ENCODE measurements at regions not wholly inside any gene's neighbourhood (a gene's known extent, or its start where the extent isn't known, plus 50 kb on each side); places are given as distances from the start of the nearest gene placed in this dataset.

DNA sequence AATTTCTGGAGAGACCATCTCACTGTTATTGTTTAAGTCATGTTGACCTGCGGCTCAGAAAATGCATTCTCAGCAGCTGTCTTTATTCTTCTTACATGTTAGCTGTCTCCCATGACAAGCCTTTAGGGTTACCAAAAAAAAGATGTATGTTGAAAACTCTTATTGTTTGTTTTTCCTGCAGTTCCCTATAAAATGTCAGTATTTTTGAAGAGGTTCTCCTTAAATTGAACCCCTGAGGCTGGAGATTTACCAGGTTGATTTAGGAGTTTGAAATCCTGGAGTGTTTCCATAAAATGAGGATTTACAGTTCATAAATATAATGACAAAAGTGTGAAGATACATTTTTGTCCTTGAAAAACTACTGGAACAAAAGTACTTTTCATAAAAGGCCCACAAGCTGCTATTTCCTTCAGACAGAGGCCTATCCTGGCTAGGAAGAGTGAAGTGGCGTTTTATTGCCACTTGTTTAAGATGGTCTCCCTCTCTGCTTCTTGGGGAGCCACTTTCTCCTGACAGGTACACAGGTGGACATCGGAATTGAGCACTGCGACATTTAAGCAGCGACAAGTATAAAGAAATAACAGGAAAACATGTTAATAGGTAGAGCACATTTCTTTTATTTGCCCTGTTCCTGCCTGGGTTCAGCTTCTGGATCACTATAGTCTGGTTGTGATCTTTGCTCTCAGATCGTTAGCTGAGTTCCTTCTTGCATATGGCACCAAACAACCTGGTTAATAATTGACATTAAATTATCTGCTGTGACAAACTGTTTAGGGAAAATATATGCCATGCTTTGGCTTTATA, 344.8 kb upstream of the RPS23 start:
- Histone ChIP-seq H3K4me1 (ENCODE audit: control insufficient read depth in 4 of 4, insufficient read depth in 4 of 4, low read length in 3 of 4) (peaks cover 12 to 34% (median 24%) of the 10 kb centered on the region in 4 donors), H3K27me3 (ENCODE audit: control insufficient read depth in 4 of 4, insufficient read depth in 4 of 4, low read length in 3 of 4) (no peaks in the 10 kb centered on the region), H3K9ac (ENCODE audit: low read depth in 1 of 2, low read length in 2 of 2) (no peak overlapping the region), H3K36me3 (ENCODE audit: control insufficient read depth in 4 of 4, insufficient read depth in 3 of 4, low read depth in 1 of 4, low read length in 3 of 4) (no peaks in the 10 kb centered on the region), H3K9me3 (ENCODE audit: control insufficient read depth in 4 of 4, low read length in 3 of 4) (no peaks in the 10 kb centered on the region), H3K27ac (ENCODE audit: low read depth in 1 of 2, low read length in 2 of 2) (peak overlapping the region; percentile 78 to 79), H3K4me3 (ENCODE audit: low read depth in 1 of 3, low read length in 3 of 3) (no peak overlapping the region)
- WGBS, result 39% methylated on average over 6 of the region's 6 CpGs
- TF ChIP-seq EGR1 (IDR thresholded peaks at IDR 0.05; ENCODE audit: low read depth in 2 of 2) (no peak), GABPA (IDR thresholded peaks at IDR 0.05 in 1 of 2, conservative IDR thresholded peaks at IDR 0.05 in 1 of 2) (peak in 1 of 2 donors; percentile 14), JUND (IDR thresholded peaks at IDR 0.05) (peak; percentile 47 to 83), RAD21 (IDR thresholded peaks at IDR 0.05) (peak; percentile 51 to 64), HNF4A (conservative IDR thresholded peaks at IDR 0.05) (peak; percentile 93 to 94), FOXA2 (IDR thresholded peaks at IDR 0.05) (peak; percentile 70), HNF4G (IDR thresholded peaks at IDR 0.05) (peak; percentile 81), RXRA (IDR thresholded peaks at IDR 0.05) (peak; percentile 73 to 75), YY1 (IDR thresholded peaks at IDR 0.05) (peak; percentile 87), TAF1 (conservative IDR thresholded peaks at IDR 0.05) (peak; percentile 82), SP1 (IDR thresholded peaks at IDR 0.05) (peak; percentile 97), FOXA1 (IDR thresholded peaks at IDR 0.05) (peak; percentile 71), NR2F2 (IDR thresholded peaks at IDR 0.05) (peak; percentile 26)
- TF ChIP-seq, protein P1, sequence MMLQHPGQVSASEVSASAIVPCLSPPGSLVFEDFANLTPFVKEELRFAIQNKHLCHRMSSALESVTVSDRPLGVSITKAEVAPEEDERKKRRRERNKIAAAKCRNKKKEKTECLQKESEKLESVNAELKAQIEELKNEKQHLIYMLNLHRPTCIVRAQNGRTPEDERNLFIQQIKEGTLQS (IDR thresholded peaks at IDR 0.05), result peak; percentile 22
- TF ChIP-seq, protein P2, sequence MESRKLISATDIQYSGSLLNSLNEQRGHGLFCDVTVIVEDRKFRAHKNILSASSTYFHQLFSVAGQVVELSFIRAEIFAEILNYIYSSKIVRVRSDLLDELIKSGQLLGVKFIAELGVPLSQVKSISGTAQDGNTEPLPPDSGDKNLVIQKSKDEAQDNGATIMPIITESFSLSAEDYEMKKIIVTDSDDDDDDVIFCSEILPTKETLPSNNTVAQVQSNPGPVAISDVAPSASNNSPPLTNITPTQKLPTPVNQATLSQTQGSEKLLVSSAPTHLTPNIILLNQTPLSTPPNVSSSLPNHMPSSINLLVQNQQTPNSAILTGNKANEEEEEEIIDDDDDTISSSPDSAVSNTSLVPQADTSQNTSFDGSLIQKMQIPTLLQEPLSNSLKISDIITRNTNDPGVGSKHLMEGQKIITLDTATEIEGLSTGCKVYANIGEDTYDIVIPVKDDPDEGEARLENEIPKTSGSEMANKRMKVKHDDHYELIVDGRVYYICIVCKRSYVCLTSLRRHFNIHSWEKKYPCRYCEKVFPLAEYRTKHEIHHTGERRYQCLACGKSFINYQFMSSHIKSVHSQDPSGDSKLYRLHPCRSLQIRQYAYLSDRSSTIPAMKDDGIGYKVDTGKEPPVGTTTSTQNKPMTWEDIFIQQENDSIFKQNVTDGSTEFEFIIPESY (IDR thresholded peaks at IDR 0.05), result peak; percentile 59
- TF ChIP-seq, protein P3, sequence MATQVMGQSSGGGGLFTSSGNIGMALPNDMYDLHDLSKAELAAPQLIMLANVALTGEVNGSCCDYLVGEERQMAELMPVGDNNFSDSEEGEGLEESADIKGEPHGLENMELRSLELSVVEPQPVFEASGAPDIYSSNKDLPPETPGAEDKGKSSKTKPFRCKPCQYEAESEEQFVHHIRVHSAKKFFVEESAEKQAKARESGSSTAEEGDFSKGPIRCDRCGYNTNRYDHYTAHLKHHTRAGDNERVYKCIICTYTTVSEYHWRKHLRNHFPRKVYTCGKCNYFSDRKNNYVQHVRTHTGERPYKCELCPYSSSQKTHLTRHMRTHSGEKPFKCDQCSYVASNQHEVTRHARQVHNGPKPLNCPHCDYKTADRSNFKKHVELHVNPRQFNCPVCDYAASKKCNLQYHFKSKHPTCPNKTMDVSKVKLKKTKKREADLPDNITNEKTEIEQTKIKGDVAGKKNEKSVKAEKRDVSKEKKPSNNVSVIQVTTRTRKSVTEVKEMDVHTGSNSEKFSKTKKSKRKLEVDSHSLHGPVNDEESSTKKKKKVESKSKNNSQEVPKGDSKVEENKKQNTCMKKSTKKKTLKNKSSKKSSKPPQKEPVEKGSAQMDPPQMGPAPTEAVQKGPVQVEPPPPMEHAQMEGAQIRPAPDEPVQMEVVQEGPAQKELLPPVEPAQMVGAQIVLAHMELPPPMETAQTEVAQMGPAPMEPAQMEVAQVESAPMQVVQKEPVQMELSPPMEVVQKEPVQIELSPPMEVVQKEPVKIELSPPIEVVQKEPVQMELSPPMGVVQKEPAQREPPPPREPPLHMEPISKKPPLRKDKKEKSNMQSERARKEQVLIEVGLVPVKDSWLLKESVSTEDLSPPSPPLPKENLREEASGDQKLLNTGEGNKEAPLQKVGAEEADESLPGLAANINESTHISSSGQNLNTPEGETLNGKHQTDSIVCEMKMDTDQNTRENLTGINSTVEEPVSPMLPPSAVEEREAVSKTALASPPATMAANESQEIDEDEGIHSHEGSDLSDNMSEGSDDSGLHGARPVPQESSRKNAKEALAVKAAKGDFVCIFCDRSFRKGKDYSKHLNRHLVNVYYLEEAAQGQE (IDR thresholded peaks at IDR 0.05), result peak; percentile 79
- TF ChIP-seq, protein P4, sequence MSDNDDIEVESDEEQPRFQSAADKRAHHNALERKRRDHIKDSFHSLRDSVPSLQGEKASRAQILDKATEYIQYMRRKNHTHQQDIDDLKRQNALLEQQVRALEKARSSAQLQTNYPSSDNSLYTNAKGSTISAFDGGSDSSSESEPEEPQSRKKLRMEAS (IDR thresholded peaks at IDR 0.05), result peak; percentile 90
- TF ChIP-seq, protein P5, sequence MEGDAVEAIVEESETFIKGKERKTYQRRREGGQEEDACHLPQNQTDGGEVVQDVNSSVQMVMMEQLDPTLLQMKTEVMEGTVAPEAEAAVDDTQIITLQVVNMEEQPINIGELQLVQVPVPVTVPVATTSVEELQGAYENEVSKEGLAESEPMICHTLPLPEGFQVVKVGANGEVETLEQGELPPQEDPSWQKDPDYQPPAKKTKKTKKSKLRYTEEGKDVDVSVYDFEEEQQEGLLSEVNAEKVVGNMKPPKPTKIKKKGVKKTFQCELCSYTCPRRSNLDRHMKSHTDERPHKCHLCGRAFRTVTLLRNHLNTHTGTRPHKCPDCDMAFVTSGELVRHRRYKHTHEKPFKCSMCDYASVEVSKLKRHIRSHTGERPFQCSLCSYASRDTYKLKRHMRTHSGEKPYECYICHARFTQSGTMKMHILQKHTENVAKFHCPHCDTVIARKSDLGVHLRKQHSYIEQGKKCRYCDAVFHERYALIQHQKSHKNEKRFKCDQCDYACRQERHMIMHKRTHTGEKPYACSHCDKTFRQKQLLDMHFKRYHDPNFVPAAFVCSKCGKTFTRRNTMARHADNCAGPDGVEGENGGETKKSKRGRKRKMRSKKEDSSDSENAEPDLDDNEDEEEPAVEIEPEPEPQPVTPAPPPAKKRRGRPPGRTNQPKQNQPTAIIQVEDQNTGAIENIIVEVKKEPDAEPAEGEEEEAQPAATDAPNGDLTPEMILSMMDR (IDR thresholded peaks at IDR 0.05; ENCODE audit: low read depth, low read length, missing input control), result no peak
- DNase-seq (ENCODE audit: low spot score), result no peak
